B cell (primary cell): ENCODE measurements at regions not wholly inside any gene's neighbourhood (a gene's known extent, or its start where the extent isn't known, plus 50 kb on each side); places are given as distances from the start of the nearest gene placed in this dataset.

ENCODE experiments used
- EZH2 ChIP-seq: IDR thresholded peaks from 2 replicates; pipeline ENCODE4 v1.6.1; 2012; ENCODE audit warnings: borderline replicate concordance, low read depth, mild to moderate bottlenecking, moderate library complexity, low read length; ENCODE audit not compliant: insufficient read depth, poor library complexity, severe bottlenecking
- TF ChIP-seq, protein P1 (sequence below): fragments of 200-600 bp; IDR thresholded peaks from one replicate; pipeline ENCODE4 v1.8.0; 2022; ENCODE audit warnings: antibody characterized with exemption, mild to moderate bottlenecking

DNA sequence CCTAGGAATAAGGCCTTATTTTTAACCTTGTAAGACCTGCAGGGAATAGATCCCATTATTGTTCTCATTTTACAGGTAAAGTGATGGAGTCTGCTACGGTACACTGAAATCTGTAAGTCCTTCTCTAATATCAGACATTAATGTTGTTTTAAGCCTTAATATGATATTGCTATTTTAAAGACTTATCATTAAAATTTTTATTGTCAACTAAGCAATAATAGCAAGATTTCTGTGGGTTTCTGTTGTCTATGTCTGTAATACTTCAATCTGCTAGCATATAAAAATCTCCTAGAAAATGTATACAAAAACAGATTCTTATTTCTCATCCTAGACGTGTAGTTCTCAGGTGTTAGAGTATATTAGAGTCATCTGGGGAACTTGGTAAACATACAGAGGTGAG, 317.5 kb upstream of the TENM4 start:
- TF ChIP-seq, protein P1, sequence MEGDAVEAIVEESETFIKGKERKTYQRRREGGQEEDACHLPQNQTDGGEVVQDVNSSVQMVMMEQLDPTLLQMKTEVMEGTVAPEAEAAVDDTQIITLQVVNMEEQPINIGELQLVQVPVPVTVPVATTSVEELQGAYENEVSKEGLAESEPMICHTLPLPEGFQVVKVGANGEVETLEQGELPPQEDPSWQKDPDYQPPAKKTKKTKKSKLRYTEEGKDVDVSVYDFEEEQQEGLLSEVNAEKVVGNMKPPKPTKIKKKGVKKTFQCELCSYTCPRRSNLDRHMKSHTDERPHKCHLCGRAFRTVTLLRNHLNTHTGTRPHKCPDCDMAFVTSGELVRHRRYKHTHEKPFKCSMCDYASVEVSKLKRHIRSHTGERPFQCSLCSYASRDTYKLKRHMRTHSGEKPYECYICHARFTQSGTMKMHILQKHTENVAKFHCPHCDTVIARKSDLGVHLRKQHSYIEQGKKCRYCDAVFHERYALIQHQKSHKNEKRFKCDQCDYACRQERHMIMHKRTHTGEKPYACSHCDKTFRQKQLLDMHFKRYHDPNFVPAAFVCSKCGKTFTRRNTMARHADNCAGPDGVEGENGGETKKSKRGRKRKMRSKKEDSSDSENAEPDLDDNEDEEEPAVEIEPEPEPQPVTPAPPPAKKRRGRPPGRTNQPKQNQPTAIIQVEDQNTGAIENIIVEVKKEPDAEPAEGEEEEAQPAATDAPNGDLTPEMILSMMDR = no peak
- no peak for TF ChIP-seq EZH2
